Sigmoid colon (tissue), 6 donors: ENCODE measurements at regions not wholly inside any gene's neighbourhood (a gene's known extent, or its start where the extent isn't known, plus 50 kb on each side); places are given as distances from the start of the nearest gene placed in this dataset.

ENCODE experiments used
- DNase-seq: peaks from one replicate; pipeline ENCODE4 v3.0.0-alpha.2; 2019
- H3K27ac ChIP-seq, 4 donors: fragments of 200-600 bp; sonication (generic); one replicate each; pipeline ENCODE4 v1.5.1; 2016 to 2019; ENCODE audit warnings: mild to moderate bottlenecking in 1 of 4
- H3K27me3 ChIP-seq, 3 donors: fragments of 200-600 bp; sonication (generic); one replicate each; pipeline ENCODE4 v1.5.1; 2019; ENCODE audit warnings: mild to moderate bottlenecking in 1 of 3
- H3K36me3 ChIP-seq, 4 donors: fragments of 200-600 bp; sonication (generic); one replicate each; pipeline ENCODE4 v1.5.1; 2016 to 2019
- H3K4me1 ChIP-seq, 4 donors: fragments of 200-600 bp; sonication (generic); one replicate each; pipeline ENCODE4 v1.5.1; 2017 to 2019
- H3K4me3 ChIP-seq, 4 donors: fragments of 200-600 bp; sonication (generic); one replicate each; pipeline ENCODE4 v1.5.1; 2017 to 2019; ENCODE audit warnings: mild to moderate bottlenecking in 2 of 4, moderate library complexity in 1 of 4
- H3K9me3 ChIP-seq, 4 donors: fragments of 200-600 bp in 3 of 4; sonication (generic) in 3 of 4; one replicate each; pipeline versions ENCODE4 v1.5.1 to v1.6.1; 2013 to 2019
- CTCF ChIP-seq, 4 experiments: fragments of 450-650 bp in 3 of 4; fragments of 200-600 bp in 1 of 4; IDR thresholded peaks; one replicate each; pipeline ENCODE4 v1.5.1; 2016 to 2019; ENCODE audit warnings: antibody characterized with exemption in 4 of 4, mild to moderate bottlenecking in 3 of 4, moderate library complexity in 2 of 4
- EP300 ChIP-seq, 4 donors: sonication (generic); formaldehyde crosslinking; IDR thresholded peaks; one replicate each; pipeline ENCODE4 v1.6.1; 2017; ENCODE audit warnings: antibody characterized with exemption in 4 of 4
- POLR2A ChIP-seq, 2 donors: fragments of 450-650 bp; IDR thresholded peaks; one replicate each; pipeline ENCODE4 v1.6.1; 2016; ENCODE audit warnings: antibody characterized with exemption in 2 of 2, mild to moderate bottlenecking in 2 of 2, moderate library complexity in 2 of 2
- POLR2AphosphoS5 ChIP-seq, 4 donors: sonication (generic); formaldehyde crosslinking; IDR thresholded peaks; one replicate each; pipeline ENCODE4 v1.6.1; 2017; ENCODE audit warnings: antibody characterized with exemption in 4 of 4
- WGBS, 2 donors: extraction: QIAGEN DNeasy Blood & Tissue Kit; methylation state at CpG; one replicate each; pipeline ENCODE4 v1.1.7; 2013; 5-methylcytosine and 5-hydroxymethylcytosine counted together
- intact Hi-C: fragments of 100-400 bp; cut with DNase I; formaldehyde crosslinking; loops from one replicate; pipeline ENCODE4 v1.15.1; 2023
- donor health status: healthy with polysubstance abuse.
- donor health status: healthy.

- intact Hi-C loops, result no loop called here
- no peak overlapping the region for H3K27ac ChIP-seq
These were observed 81.5 kb upstream of the ARL4C start for GRCh38 chr2:234578389-234578788.

GRCh38 chr2:234577191-234577590 is 80.3 kb upstream of the ARL4C start:
- intact Hi-C loops, result no loop called here
- H3K27me3 ChIP-seq, result no peaks in the 10 kb centered on the region

More at GRCh38 chr2:234578389-234578788, 81.5 kb upstream of the ARL4C start:
- Histone ChIP-seq H3K4me1 (no peaks in the 10 kb centered on the region), H3K9me3 (no peaks in the 10 kb centered on the region), H3K4me3 (no peak overlapping the region), H3K27me3 (no peaks in the 10 kb centered on the region), H3K36me3 (no peaks in the 10 kb centered on the region)
- no peak for DNase-seq
- 94 to 97% methylated on average over 2 of the region's 2 CpGs for WGBS, 2 donors
- TF ChIP-seq POLR2AphosphoS5 (IDR thresholded peaks at IDR 0.05) (no peak), CTCF (IDR thresholded peaks at IDR 0.05) (no peak), POLR2A (IDR thresholded peaks at IDR 0.05) (no peak), EP300 (IDR thresholded peaks at IDR 0.05) (no peak)

GRCh38 chr2:234571620-234572407 is 74.9 kb upstream of the ARL4C start:
- Histone ChIP-seq H3K4me1 (no peaks in the 10 kb centered on the region), H3K27me3 (no peaks in the 10 kb centered on the region), H3K9me3 (no peaks in the 10 kb centered on the region), H3K36me3 (no peaks in the 10 kb centered on the region), H3K4me3 (no peak overlapping the region), H3K27ac (no peak overlapping the region)
- intact Hi-C loops, result no loop called here
- TF ChIP-seq POLR2AphosphoS5 (IDR thresholded peaks at IDR 0.05), result no peak
- no peak for TF ChIP-seq EP300 (IDR thresholded peaks at IDR 0.05)
- no peak for TF ChIP-seq POLR2A (IDR thresholded peaks at IDR 0.05)
- no peak for TF ChIP-seq CTCF (IDR thresholded peaks at IDR 0.05)
- WGBS, 2 donors, result 62 to 75% methylated on average over 9 of the region's 9 CpGs
- no peak for DNase-seq

More at GRCh38 chr2:234577191-234577590, 80.3 kb upstream of the ARL4C start:
- Histone ChIP-seq H3K4me1 (no peaks in the 10 kb centered on the region), H3K9me3 (no peaks in the 10 kb centered on the region), H3K36me3 (no peaks in the 10 kb centered on the region), H3K4me3 (no peak overlapping the region), H3K27ac (no peak overlapping the region)
- DNase-seq, result no peak
- WGBS, 2 donors, result 50 to 73% methylated on average over 5 of the region's 5 CpGs
- TF ChIP-seq POLR2AphosphoS5 (IDR thresholded peaks at IDR 0.05), result no peak
- no peak for TF ChIP-seq EP300 (IDR thresholded peaks at IDR 0.05)
- TF ChIP-seq POLR2A (IDR thresholded peaks at IDR 0.05), result no peak
- no peak for TF ChIP-seq CTCF (IDR thresholded peaks at IDR 0.05)

GRCh38 chr2:234570476-234570875 is 73.6 kb upstream of the ARL4C start:
- no peaks in the 10 kb centered on the region for H3K9me3 ChIP-seq
- DNase-seq, result no peak
- WGBS, 2 donors, result 79 to 88% methylated on average over 7 of the region's 7 CpGs
- H3K4me3 ChIP-seq, result no peak overlapping the region
- H3K36me3 ChIP-seq, result no peaks in the 10 kb centered on the region
- intact Hi-C loops, result no loop called here
- no peak for TF ChIP-seq POLR2AphosphoS5 (IDR thresholded peaks at IDR 0.05)
- TF ChIP-seq EP300 (IDR thresholded peaks at IDR 0.05), result no peak
- TF ChIP-seq CTCF (IDR thresholded peaks at IDR 0.05), result no peak
- TF ChIP-seq POLR2A (IDR thresholded peaks at IDR 0.05), result no peak
- H3K27me3 ChIP-seq, result no peaks in the 10 kb centered on the region
- no peak overlapping the region for H3K27ac ChIP-seq
- H3K4me1 ChIP-seq, result no peaks in the 10 kb centered on the region
